Activated T-cell treated with anti-CD3 and anti-CD28 coated beads, Interleukin-2, amount 50 U/mL, for 24 hours (primary cell): ENCODE measurements at regions not wholly inside any gene's neighbourhood (a gene's known extent, or its start where the extent isn't known, plus 50 kb on each side); places are given as distances from the start of the nearest gene placed in this dataset.
A peak's percentile ranks its signal among the peaks of the same experiment; 100 is the strongest.
"Not testable (repeated sequence)": the region's sequence is repeated elsewhere in the genome, so short reads cannot be mapped to it uniquely, and the experiment has no call there.

Experiments
- DNase-seq: peaks from one replicate; pipeline ENCODE4 v3.0.0-alpha.2; 2020
- H3K27ac Mint-ChIP-seq: 2 replicates; pipeline ENCODE4 v1.8.0; 2020; ENCODE audit warnings: mild to moderate bottlenecking, mixed read lengths
- H3K27me3 Mint-ChIP-seq: 2 replicates; pipeline ENCODE4 v1.8.0; 2020; ENCODE audit warnings: mixed read lengths
- H3K36me3 Mint-ChIP-seq: 2 replicates; pipeline ENCODE4 v1.8.0; 2020; ENCODE audit warnings: low read depth, mixed read lengths
- H3K4me1 Mint-ChIP-seq: 2 replicates; pipeline ENCODE4 v1.8.0; 2020; ENCODE audit warnings: low read depth, mixed read lengths
- H3K4me3 Mint-ChIP-seq: 2 replicates; pipeline ENCODE4 v1.8.0; 2020; ENCODE audit warnings: mild to moderate bottlenecking, moderate library complexity, mixed read lengths
- H3K9me3 Mint-ChIP-seq: 2 replicates; pipeline ENCODE4 v1.8.0; 2020; ENCODE audit warnings: mixed read lengths

GRCh38 chr6:37078814-37079213 lies 73.4 kb downstream of the FGD2 start:
- no peaks in the 10 kb centered on the region for H3K27me3 Mint-ChIP-seq
- DNase-seq = no peak
- no peak overlapping the region for H3K27ac Mint-ChIP-seq
- H3K36me3 Mint-ChIP-seq = no peaks in the 10 kb centered on the region
- no peaks in the 10 kb centered on the region for H3K4me1 Mint-ChIP-seq
- no peak overlapping the region for H3K4me3 Mint-ChIP-seq
- no peaks in the 10 kb centered on the region for H3K9me3 Mint-ChIP-seq

- Mint-ChIP-seq H3K9me3 (no peaks in the 10 kb centered on the region), H3K36me3 (no peaks in the 10 kb centered on the region), H3K4me3 (no peak overlapping the region), H3K27me3 (no peaks in the 10 kb centered on the region), H3K4me1 (no peaks in the 10 kb centered on the region), H3K27ac (no peak overlapping the region)
- no peak for DNase-seq
Measured at GRCh38 chr6:37081042-37081607, 75.7 kb downstream of the FGD2 start.

- no peak overlapping the region for H3K4me3 Mint-ChIP-seq
- H3K27me3 Mint-ChIP-seq = no peaks in the 10 kb centered on the region
- H3K27ac Mint-ChIP-seq = no peak overlapping the region
- no peak for DNase-seq
- H3K9me3 Mint-ChIP-seq = no peaks in the 10 kb centered on the region
- H3K36me3 Mint-ChIP-seq = no peaks in the 10 kb centered on the region
- H3K4me1 Mint-ChIP-seq = no peaks in the 10 kb centered on the region
Measured at GRCh38 chr6:37082390-37083130, 77.1 kb downstream of the FGD2 start.

GRCh38 chr6:37083243-37084138 lies 78.0 kb downstream of the FGD2 start:
- Mint-ChIP-seq H3K36me3 (no peaks in the 10 kb centered on the region), H3K27me3 (no peaks in the 10 kb centered on the region), H3K4me3 (no peak overlapping the region), H3K9me3 (no peaks in the 10 kb centered on the region), H3K4me1 (no peaks in the 10 kb centered on the region), H3K27ac (no peak overlapping the region)
- DNase-seq = no peak

- not testable (repeated sequence) for H3K27ac Mint-ChIP-seq, H3K4me1 Mint-ChIP-seq, H3K27me3 Mint-ChIP-seq, H3K4me3 Mint-ChIP-seq, H3K9me3 Mint-ChIP-seq, DNase-seq, H3K36me3 Mint-ChIP-seq
Measured at GRCh38 chr6:37084665-37085064, 79.2 kb downstream of the FGD2 start.

- no peaks in the 10 kb centered on the region for H3K36me3 Mint-ChIP-seq
Measured at GRCh38 chr6:37085198-37085597, 79.7 kb downstream of the FGD2 start.

GRCh38 chr6:37088897-37089296 lies 81.1 kb upstream of the PIM1 start:
- no peaks in the 10 kb centered on the region for H3K27me3 Mint-ChIP-seq
- H3K4me1 Mint-ChIP-seq = peaks cover 7% of the 10 kb centered on the region
- no peak overlapping the region for H3K27ac Mint-ChIP-seq
- H3K4me3 Mint-ChIP-seq = no peak overlapping the region
- H3K9me3 Mint-ChIP-seq = no peaks in the 10 kb centered on the region
- no peak for DNase-seq
- H3K36me3 Mint-ChIP-seq = no peaks in the 10 kb centered on the region

More at GRCh38 chr6:37085198-37085597, 79.7 kb downstream of the FGD2 start:
- Mint-ChIP-seq H3K4me1 (no peaks in the 10 kb centered on the region), H3K9me3 (no peaks in the 10 kb centered on the region), H3K27me3 (no peaks in the 10 kb centered on the region), H3K27ac (no peak overlapping the region), H3K4me3 (no peak overlapping the region)
- DNase-seq = no peak

- no peaks in the 10 kb centered on the region for H3K9me3 Mint-ChIP-seq
- H3K4me3 Mint-ChIP-seq = no peak overlapping the region
- no peaks in the 10 kb centered on the region for H3K36me3 Mint-ChIP-seq
- H3K27me3 Mint-ChIP-seq = no peaks in the 10 kb centered on the region
- H3K4me1 Mint-ChIP-seq = peaks cover 12% of the 10 kb centered on the region
- no peak for DNase-seq
- no peak overlapping the region for H3K27ac Mint-ChIP-seq
Measured at GRCh38 chr6:37089783-37090182, 80.2 kb upstream of the PIM1 start.

- not testable (repeated sequence) for H3K27ac Mint-ChIP-seq, DNase-seq, H3K9me3 Mint-ChIP-seq, H3K27me3 Mint-ChIP-seq, H3K36me3 Mint-ChIP-seq, H3K4me3 Mint-ChIP-seq
- H3K4me1 Mint-ChIP-seq = peaks cover 12% of the 10 kb centered on the region
Measured at GRCh38 chr6:37091104-37091503, 78.8 kb upstream of the PIM1 start.

- peaks cover 12% of the 10 kb centered on the region for H3K4me1 Mint-ChIP-seq
- not testable (repeated sequence) for H3K27ac Mint-ChIP-seq, DNase-seq, H3K27me3 Mint-ChIP-seq, H3K9me3 Mint-ChIP-seq, H3K36me3 Mint-ChIP-seq, H3K4me3 Mint-ChIP-seq
Measured at GRCh38 chr6:37091586-37091985, 78.4 kb upstream of the PIM1 start.

- Mint-ChIP-seq H3K36me3 (no peaks in the 10 kb centered on the region), H3K27ac (peak overlapping the region; percentile 61), H3K9me3 (no peaks in the 10 kb centered on the region), H3K4me3 (no peak overlapping the region), H3K27me3 (no peaks in the 10 kb centered on the region), H3K4me1 (peaks cover 12% of the 10 kb centered on the region)
- no peak for DNase-seq
Measured at GRCh38 chr6:37092923-37093727, 76.8 kb upstream of the PIM1 start.

GRCh38 chr6:37093728-37094069 lies 76.3 kb upstream of the PIM1 start:
- Mint-ChIP-seq H3K4me1 (peaks cover 12% of the 10 kb centered on the region), H3K27ac (no peak overlapping the region), H3K9me3 (no peaks in the 10 kb centered on the region), H3K27me3 (no peaks in the 10 kb centered on the region), H3K4me3 (no peak overlapping the region), H3K36me3 (no peaks in the 10 kb centered on the region)
- no peak for DNase-seq

GRCh38 chr6:37095997-37096396 lies 74.0 kb upstream of the PIM1 start:
- peaks cover 14% of the 10 kb centered on the region for H3K4me1 Mint-ChIP-seq
- no peak overlapping the region for H3K27ac Mint-ChIP-seq
- no peaks in the 10 kb centered on the region for H3K36me3 Mint-ChIP-seq
- no peaks in the 10 kb centered on the region for H3K9me3 Mint-ChIP-seq
- H3K27me3 Mint-ChIP-seq = no peaks in the 10 kb centered on the region
- H3K4me3 Mint-ChIP-seq = no peak overlapping the region
- DNase-seq = no peak

- Mint-ChIP-seq H3K4me3 (no peak overlapping the region), H3K36me3 (no peaks in the 10 kb centered on the region), H3K27me3 (no peaks in the 10 kb centered on the region), H3K4me1 (peaks cover 23% of the 10 kb centered on the region), H3K9me3 (no peaks in the 10 kb centered on the region), H3K27ac (no peak overlapping the region)
- DNase-seq = no peak
Measured at GRCh38 chr6:37097335-37097734, 72.6 kb upstream of the PIM1 start.
